Ovary (tissue), 3 donors: ENCODE measurements at regions not wholly inside any gene's neighbourhood (a gene's known extent, or its start where the extent isn't known, plus 50 kb on each side); places are given as distances from the start of the nearest gene placed in this dataset.

ENCODE experiments used
- CTCF ChIP-seq, 3 donors: fragments of 450-650 bp in 2 of 3; fragments of 200-600 bp in 1 of 3; IDR thresholded peaks; one replicate each; pipeline versions ENCODE4 v1.5.1 to v1.8.0; 2016 to 2022; ENCODE audit warnings: antibody characterized with exemption in 3 of 3, mild to moderate bottlenecking in 1 of 3
- POLR2A ChIP-seq: fragments of 450-650 bp; IDR thresholded peaks from one replicate; pipeline ENCODE4 v1.6.1; 2017; ENCODE audit warnings: antibody characterized with exemption, mild to moderate bottlenecking, moderate library complexity
- donor health status: DM: no; HTN: no; CAD: no.

- no peak for TF ChIP-seq CTCF (IDR thresholded peaks at IDR 0.05)
- no peak for TF ChIP-seq POLR2A
Observed at GRCh38 chr20:50308166-50308512, 117.5 kb downstream of the CEBPB start.
